GM21528 (cell line): ENCODE measurements at regions not wholly inside any gene's neighbourhood (a gene's known extent, or its start where the extent isn't known, plus 50 kb on each side); places are given as distances from the start of the nearest gene placed in this dataset.

Source experiments
- ATAC-seq: cut with Tn5 transposase; IDR thresholded peaks from one replicate; pipeline ENCODE4 v1.9.1; 2021; ENCODE audit warnings: mild to moderate bottlenecking, moderate library complexity; ENCODE audit not compliant: unreplicated experiment, low FRiP score

GRCh38 chr1:96034006-96034405, 687.6 kb upstream of the PTBP2 start:
- no peak for ATAC-seq

DNA sequence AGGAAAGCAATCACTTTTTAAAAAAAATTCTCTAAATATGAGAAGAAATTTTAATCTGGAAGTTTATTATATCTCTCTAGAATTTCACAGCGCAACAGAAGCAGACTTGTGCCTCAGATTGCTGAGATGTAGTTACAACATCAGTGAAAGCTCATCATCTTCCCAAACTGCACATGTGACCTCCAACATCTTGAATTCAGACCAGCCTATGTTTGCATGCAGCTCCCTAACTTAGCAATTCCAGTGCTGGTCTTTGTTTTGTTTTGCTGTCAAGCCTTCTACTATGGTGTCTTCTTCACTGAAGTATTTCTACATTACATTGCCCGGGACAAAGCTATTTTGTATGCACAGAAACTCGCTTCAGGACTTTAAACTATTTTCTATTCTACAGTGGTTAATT, 684.8 kb upstream of the PTBP2 start:
- ATAC-seq: no peak

DNA sequence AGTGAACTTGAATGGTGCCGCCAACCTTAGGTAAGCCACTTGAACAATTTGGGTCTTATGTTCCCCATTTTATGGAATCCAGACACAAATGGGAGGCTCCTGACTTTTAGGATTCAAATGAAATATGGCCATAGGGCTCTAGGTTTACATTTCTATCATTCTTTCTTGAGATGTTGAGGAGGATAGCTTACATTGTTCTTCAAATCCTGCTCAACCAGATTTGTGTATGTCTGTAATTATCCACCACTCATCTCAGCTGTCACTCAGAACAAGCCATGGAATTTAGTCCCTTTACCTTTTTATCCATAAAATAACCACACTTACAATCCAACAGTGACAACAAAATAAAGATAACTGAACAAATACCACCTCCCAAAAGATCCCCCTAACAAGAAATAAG, 682.9 kb upstream of the PTBP2 start:
- ATAC-seq: no peak

GRCh38 chr1:96039910-96040309, 681.7 kb upstream of the PTBP2 start:
- ATAC-seq: no peak

GRCh38 chr1:96041470-96041869, 680.1 kb upstream of the PTBP2 start:
- ATAC-seq: no peak

- no peak for ATAC-seq
Measured at GRCh38 chr1:96048572-96049212, 672.9 kb upstream of the PTBP2 start.

- no peak for ATAC-seq
Measured at GRCh38 chr1:96049759-96050409, 671.7 kb upstream of the PTBP2 start.

DNA sequence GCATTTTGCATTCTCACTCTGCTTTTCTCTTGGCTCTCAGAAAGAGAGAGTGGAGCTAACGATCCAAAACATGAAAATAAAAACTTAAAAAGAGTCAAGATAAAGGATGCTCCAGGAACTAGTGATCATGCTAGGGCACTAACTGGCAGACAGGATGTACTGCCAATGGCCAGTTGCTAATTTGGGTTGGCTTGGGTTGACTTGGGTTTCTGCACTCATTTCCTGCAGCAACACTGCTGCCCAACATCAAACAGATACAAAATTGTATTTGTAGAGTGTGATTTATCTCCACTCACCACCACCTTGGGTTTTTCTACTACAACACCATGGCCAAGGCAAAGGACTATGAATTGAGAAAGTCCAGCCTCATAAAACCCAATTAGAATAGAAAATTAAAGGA, 662.3 kb upstream of the PTBP2 start:
- no peak for ATAC-seq

DNA sequence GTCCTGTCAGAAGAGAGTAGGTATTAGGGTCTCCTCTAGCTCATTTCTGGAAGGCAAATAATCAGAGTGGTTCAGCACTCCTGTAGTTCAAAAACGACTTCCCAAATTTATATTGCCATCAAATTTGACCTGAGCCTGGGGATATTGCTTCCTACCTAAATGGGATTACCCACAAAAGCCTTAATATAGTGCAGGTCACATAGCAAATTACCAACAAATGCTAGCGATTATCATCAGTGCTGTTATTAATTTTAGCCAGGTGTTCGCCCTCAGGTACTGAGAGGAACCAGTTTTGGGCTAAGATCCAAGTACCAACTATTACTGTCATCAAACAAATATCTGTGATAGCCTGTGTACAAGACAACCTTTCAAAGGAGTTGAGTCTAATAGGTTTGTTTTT, 661.8 kb upstream of the PTBP2 start:
- ATAC-seq: no peak

GRCh38 chr1:96060621-96061020, 661.0 kb upstream of the PTBP2 start:
- ATAC-seq: no peak

GRCh38 chr1:96072021-96072420, 649.6 kb upstream of the PTBP2 start:
- ATAC-seq: no peak

DNA sequence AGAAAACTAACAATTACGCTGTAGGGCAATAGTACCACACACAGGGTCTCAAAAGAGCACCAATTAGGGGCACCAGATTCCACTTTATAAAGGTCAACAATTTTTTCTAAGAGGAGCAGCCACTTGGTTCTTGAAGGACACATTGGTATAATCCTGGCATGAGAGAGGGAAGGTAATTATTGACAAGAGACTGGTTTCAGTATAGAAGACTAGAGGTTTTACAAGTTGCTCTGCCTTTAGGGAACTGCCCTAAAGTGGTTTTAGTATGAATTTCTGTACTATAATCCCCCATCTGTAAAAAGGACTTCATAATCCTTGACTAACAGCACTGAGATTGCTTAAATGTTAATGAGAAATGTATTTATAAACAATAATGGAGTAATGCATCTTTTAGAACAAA, 648.5 kb upstream of the PTBP2 start:
- no peak for ATAC-seq

- no peak for ATAC-seq
Measured at GRCh38 chr1:96074422-96074821, 647.2 kb upstream of the PTBP2 start.

GRCh38 chr1:96074876-96075577, 646.6 kb upstream of the PTBP2 start:
- no peak for ATAC-seq

DNA sequence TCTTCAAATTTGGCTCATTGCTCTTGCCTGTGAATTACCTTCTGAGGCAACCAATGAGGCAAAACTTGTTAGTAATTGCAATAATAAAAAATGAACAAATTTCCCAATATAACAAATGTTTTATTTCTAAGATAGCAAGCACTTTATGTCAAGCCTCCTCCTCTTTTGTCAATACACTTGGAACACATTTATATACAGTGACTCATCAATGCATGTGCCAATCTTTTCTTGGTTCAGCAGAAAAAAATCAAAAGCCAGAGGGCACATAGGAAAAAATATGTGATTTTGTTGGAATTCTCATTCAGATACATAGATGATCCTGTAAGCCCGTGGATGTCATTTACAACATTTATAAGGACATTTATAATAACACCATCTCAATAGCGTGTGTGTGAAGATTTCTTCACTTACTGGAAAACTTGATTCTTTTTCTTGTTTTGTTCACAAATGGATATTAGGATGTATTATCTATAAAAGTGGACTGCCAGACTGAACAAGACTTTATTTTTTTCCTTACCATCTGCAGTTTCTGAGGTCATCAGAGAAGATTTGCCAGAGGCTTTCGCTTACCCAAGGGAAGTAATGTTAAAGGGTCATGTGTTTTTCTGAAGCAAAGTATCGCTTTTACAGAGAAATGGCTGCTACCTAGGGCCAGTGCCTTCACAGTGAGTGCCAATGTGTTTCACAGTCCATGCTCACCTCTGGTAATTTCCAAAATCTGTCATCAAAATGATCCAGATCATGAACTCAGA, 645.7 kb upstream of the PTBP2 start:
- ATAC-seq: no peak

DNA sequence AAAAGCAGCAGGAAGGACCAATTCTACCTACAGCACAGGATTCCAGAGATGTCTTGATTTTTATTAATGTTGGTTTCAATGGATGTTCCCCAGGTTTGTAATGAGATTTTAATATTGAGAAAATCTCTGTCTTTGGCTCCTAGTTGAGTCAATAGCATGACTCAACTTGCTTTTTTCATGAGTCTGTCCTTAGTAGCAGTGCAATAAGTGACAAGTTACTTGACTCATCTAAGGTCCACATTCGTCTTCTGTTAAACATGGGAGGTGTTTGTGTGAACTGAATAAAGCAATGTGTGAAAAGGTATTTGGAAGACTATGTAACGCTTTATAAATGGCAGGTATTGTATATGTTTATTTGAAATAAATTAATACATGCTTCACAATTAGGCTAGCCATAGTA, 645.0 kb upstream of the PTBP2 start:
- no peak for ATAC-seq

DNA sequence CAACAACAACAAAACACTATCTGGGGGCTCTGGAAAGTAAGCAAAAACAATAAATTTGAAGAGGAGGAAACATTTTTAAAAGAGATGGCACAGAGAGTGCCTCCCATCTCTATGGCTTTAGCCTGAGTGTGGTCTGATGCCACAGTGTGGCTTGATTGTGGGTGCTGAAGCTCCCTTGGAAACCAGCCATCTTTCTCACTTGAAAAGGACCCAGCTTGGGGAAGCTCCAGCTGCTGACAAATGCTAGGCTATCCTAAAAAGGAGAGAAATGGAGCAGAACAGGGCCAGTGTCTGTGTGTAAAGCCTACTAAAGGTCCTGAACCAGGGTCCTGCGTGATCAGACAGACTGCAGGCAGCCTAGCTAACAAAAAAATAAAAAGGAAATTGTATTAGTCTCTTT, 642.0 kb upstream of the PTBP2 start:
- ATAC-seq: no peak

DNA sequence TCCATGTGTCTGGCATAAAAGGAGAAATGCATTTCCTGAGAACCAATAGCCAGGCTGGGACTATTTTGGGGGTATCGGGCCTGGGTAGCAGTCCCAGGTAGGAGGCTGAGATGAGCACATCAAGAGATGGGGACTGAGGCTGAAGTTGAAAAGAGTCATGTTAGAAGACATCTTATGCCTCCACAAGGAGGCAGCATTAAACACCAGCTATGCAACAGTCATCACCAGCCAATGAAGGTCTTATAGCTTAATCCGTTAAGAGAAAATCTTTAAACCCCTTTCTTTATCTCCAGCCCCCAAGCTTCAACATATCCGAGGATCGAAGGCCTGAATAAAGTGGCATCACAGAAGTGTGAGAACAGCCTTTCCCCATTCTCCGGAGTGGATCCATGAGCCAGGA, 640.7 kb upstream of the PTBP2 start:
- no peak for ATAC-seq

DNA sequence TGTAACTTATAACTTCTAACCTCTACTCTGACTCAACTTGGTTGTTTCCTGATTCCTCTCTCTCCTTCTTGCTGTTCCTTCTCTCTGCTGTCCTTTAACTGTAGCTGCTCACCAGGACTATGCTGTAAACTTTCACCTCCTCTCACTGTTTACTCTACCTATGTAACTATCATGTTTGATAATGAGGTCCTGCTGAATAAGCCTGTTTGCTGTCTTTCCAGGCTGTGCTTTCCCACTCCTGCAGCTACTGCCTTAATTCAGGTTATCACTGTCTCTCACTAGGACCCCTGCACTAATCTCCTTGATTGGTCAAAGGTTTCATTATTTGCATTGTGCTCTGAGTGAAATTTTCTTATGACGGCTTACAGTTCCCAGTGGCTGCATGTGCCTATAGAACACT, 633.9 kb upstream of the PTBP2 start:
- no peak for ATAC-seq

- no peak for ATAC-seq
Measured at GRCh38 chr1:96090134-96090533, 631.5 kb upstream of the PTBP2 start.

- no peak for ATAC-seq
Measured at GRCh38 chr1:96095849-96096612, 625.6 kb upstream of the PTBP2 start.
